B cell (primary cell): ENCODE measurements at regions not wholly inside any gene's neighbourhood (a gene's known extent, or its start where the extent isn't known, plus 50 kb on each side); places are given as distances from the start of the nearest gene placed in this dataset.

Source experiments
- ATAC-seq: fragments of 200-7000 bp; cut with Tn5 transposase; one replicate; pipeline ENCODE4 v1.10.0; 2021; ENCODE audit warnings: low read depth, mild to moderate bottlenecking, moderate number of reproducible peaks, moderate library complexity
- CTCF ChIA-PET: fragments of 350-600 bp; sonication (Branson Sonifier 250); formaldehyde crosslinking; loops from one replicate; lab custom pipeline; 2021; ENCODE audit warnings: antibody characterized with exemption, inconsistent platforms; lab: Charles Lee
- POLR2A ChIA-PET: fragments of 350-600 bp; sonication (Branson Sonifier 250); formaldehyde crosslinking; loops from one replicate; lab custom pipeline; 2021; ENCODE audit warnings: antibody characterized with exemption; lab: Charles Lee
- DNase-seq: peaks from one replicate; pipeline ENCODE4 v3.0.0; 2013
- H2AFZ ChIP-seq: 2 replicates; pipeline ENCODE4 v1.6.1; 2012; ENCODE audit warnings: mild to moderate bottlenecking, low read depth, low read length; ENCODE audit not compliant: insufficient read depth, poor library complexity, severe bottlenecking
- H3K27ac ChIP-seq, 2 donors: 1 replicate in 1 of 2; 2 replicates in 1 of 2; pipeline ENCODE4 v1.5.1; 2012 to 2013; ENCODE audit warnings: low read length in 2 of 2, mild to moderate bottlenecking in 2 of 2, moderate library complexity in 1 of 2
- H3K27me3 ChIP-seq, 4 experiments: fragments of 200-600 bp in 1 of 4; sonication (generic) in 1 of 4; replicated peaks in 1 of 4; 1 replicate in 2 of 4; 2 replicates in 2 of 4; pipeline versions ENCODE4 v1.6.1 to v1.7.0; 2013 to 2016; ENCODE audit warnings: low read length in 3 of 4, mild to moderate bottlenecking in 2 of 4, mixed read lengths in 1 of 4, moderate library complexity in 1 of 4; ENCODE audit not compliant: insufficient read depth in 4 of 4, control insufficient read depth in 3 of 4; ENCODE audit errors: control extremely low read depth in 1 of 4
- H3K36me3 ChIP-seq, 2 experiments: replicated peaks in 1 of 2; 1 replicate in 1 of 2; 2 replicates in 1 of 2; pipeline versions ENCODE4 v1.6.1 to v1.7.1; 2013; ENCODE audit warnings: low read length in 1 of 2; ENCODE audit not compliant: insufficient read depth in 2 of 2, control insufficient read depth in 1 of 2; ENCODE audit errors: control extremely low read depth in 1 of 2, extremely low read depth in 1 of 2
- H3K4me1 ChIP-seq, 2 donors: fragments of 200-600 bp in 1 of 2; sonication (generic) in 1 of 2; 1 replicate in 1 of 2; 2 replicates in 1 of 2; pipeline versions ENCODE4 v1.5.1 to v1.6.1; 2013 to 2017; ENCODE audit warnings: low read length in 2 of 2; ENCODE audit not compliant: control insufficient read depth in 2 of 2, insufficient read depth in 2 of 2
- H3K4me2 ChIP-seq: replicated peaks from 2 replicates; pipeline ENCODE3; 2012; ENCODE audit warnings: mild to moderate bottlenecking, low read depth, low read length; ENCODE audit not compliant: poor library complexity, severe bottlenecking
- H3K4me3 ChIP-seq, 5 experiments: fragments of 200-600 bp in 1 of 5; sonication (generic) in 1 of 5; 1 replicate in 3 of 5; 2 replicates in 2 of 5; pipeline versions ENCODE4 v1.5.1 to v1.7.0; 2011 to 2016; ENCODE audit warnings: low read length in 4 of 5, mild to moderate bottlenecking in 4 of 5, low read depth in 2 of 5, control low read depth in 1 of 5, moderate library complexity in 1 of 5; ENCODE audit not compliant: insufficient read depth in 1 of 5; ENCODE audit errors: control extremely low read depth in 1 of 5, extremely low read depth in 1 of 5
- H3K79me2 ChIP-seq: fragments of 200-600 bp; sonication (generic); one replicate; pipeline ENCODE4 v1.6.0; 2016; ENCODE audit warnings: low read length; ENCODE audit not compliant: control insufficient read depth, insufficient read depth
- H3K9ac ChIP-seq: fragments of 200-600 bp; sonication (generic); 2 replicates; pipeline ENCODE4 v1.6.1; 2017; ENCODE audit warnings: mild to moderate bottlenecking, low read length, moderate library complexity
- H3K9me3 ChIP-seq, 3 donors: one replicate each; pipeline versions ENCODE4 v1.6.1 to v1.7.1; 2013; ENCODE audit warnings: low read length in 2 of 3; ENCODE audit not compliant: control insufficient read depth in 2 of 3, insufficient read depth in 1 of 3; ENCODE audit errors: control extremely low read depth in 1 of 3
- H4K20me1 ChIP-seq: 2 replicates; pipeline ENCODE4 v1.6.0; 2012; ENCODE audit warnings: mild to moderate bottlenecking, low read length; ENCODE audit not compliant: insufficient read depth, control insufficient read depth, poor library complexity, severe bottlenecking
- H3K27ac Mint-ChIP-seq: one replicate; pipeline ENCODE4 v1.8.0; 2021; ENCODE audit warnings: mixed read lengths
- H3K27me3 Mint-ChIP-seq: one replicate; pipeline ENCODE4 v1.8.0; 2021; ENCODE audit warnings: mixed read lengths
- H3K4me1 Mint-ChIP-seq: one replicate; pipeline ENCODE4 v1.8.0; 2021; ENCODE audit warnings: mixed read lengths
- H3K4me3 Mint-ChIP-seq: one replicate; pipeline ENCODE4 v1.8.0; 2021; ENCODE audit warnings: mixed read lengths
- H3K9me3 Mint-ChIP-seq: one replicate; pipeline ENCODE4 v1.8.0; 2022; ENCODE audit warnings: mixed read lengths; ENCODE audit not compliant: insufficient read depth
- CTCF ChIP-seq: fragments of 200-600 bp; IDR thresholded peaks from one replicate; pipeline ENCODE4 v1.8.0; 2022; ENCODE audit warnings: antibody characterized with exemption, mild to moderate bottlenecking
- EZH2 ChIP-seq: IDR thresholded peaks from 2 replicates; pipeline ENCODE4 v1.6.1; 2012; ENCODE audit warnings: borderline replicate concordance, low read depth, mild to moderate bottlenecking, moderate library complexity, low read length; ENCODE audit not compliant: insufficient read depth, poor library complexity, severe bottlenecking
- whole genome bisulfite sequencing: methylation state at CpG from one replicate; pipeline ENCODE4 v1.1.5; 2013; ENCODE audit warnings: missing lambda C conversion rate; ENCODE audit not compliant: insufficient coverage; 5-methylcytosine and 5-hydroxymethylcytosine counted together
- intact Hi-C: fragments of 100-400 bp; cut with micrococcal nuclease; formaldehyde crosslinking; loops from one replicate; pipeline ENCODE4 v1.10.0; 2022

GRCh38 chr20:11128220-11128718, 454.5 kb upstream of the JAG1 start:
- Histone ChIP-seq H4K20me1 (no peaks in the 10 kb centered on the region), H3K27me3 (no peaks in the 10 kb centered on the region), H2AFZ (no peak overlapping the region), H3K27ac (no peak overlapping the region), H3K36me3 (no peaks in the 10 kb centered on the region), H3K79me2 (no peaks in the 10 kb centered on the region), H3K9ac (no peak overlapping the region), H3K4me3 (no peak overlapping the region), H3K4me2 (no peak overlapping the region), H3K9me3 (no peaks in the 10 kb centered on the region), H3K4me1 (no peaks in the 10 kb centered on the region)
- no peak for DNase-seq
- intact Hi-C loops, result no loop called here
- Mint-ChIP-seq H3K4me3 (no peak overlapping the region), H3K9me3 (peaks cover 12% of the 10 kb centered on the region), H3K27ac (no peak overlapping the region), H3K4me1 (no peaks in the 10 kb centered on the region), H3K27me3 (no peaks in the 10 kb centered on the region)
- TF ChIP-seq CTCF (no peak), EZH2 (no peak)
- ChIA-PET POLR2A (no interaction called here), CTCF (no interaction called here)
- 96% methylated on average over 2 of the region's 3 CpGs for WGBS
- no peak for ATAC-seq

- H3K4me1 ChIP-seq, result no peaks in the 10 kb centered on the region
- no peak for DNase-seq
- no peak overlapping the region for H3K27ac Mint-ChIP-seq
- no peak overlapping the region for H3K4me2 ChIP-seq
- ChIA-PET CTCF (no interaction called here), POLR2A (no interaction called here)
- H3K4me3 ChIP-seq, result no peak overlapping the region
- TF ChIP-seq EZH2 (no peak), CTCF (no peak)
- no peak overlapping the region for H3K9ac ChIP-seq
- H3K9me3 ChIP-seq, result no peaks in the 10 kb centered on the region
- no peaks in the 10 kb centered on the region for H3K36me3 ChIP-seq
- no peaks in the 10 kb centered on the region for H3K79me2 ChIP-seq
- H3K27me3 ChIP-seq, result no peaks in the 10 kb centered on the region
- no peak for ATAC-seq
- no CpG with 5 or more reads among the region's 1 CpG for WGBS
- intact Hi-C loops, result no loop called here
- no peaks in the 10 kb centered on the region for H4K20me1 ChIP-seq
- peaks cover 12% of the 10 kb centered on the region for H3K9me3 Mint-ChIP-seq
- H2AFZ ChIP-seq, result no peak overlapping the region
- H3K27me3 Mint-ChIP-seq, result no peaks in the 10 kb centered on the region
- H3K4me3 Mint-ChIP-seq, result no peak overlapping the region
- no peak overlapping the region for H3K27ac ChIP-seq
- no peaks in the 10 kb centered on the region for H3K4me1 Mint-ChIP-seq
Observed at GRCh38 chr20:11128721-11129120, 454.9 kb upstream of the JAG1 start.
